Calu3 (cell line): ENCODE measurements at regions not wholly inside any gene's neighbourhood (a gene's known extent, or its start where the extent isn't known, plus 50 kb on each side); places are given as distances from the start of the nearest gene placed in this dataset.

Source experiments
- BruUV-seq: library from RNA; stranded (reverse); fragments of 400-500 nt; replicated peaks from 2 replicates; lab custom pipeline; 2021; lab: Mats Ljungman, UMichigan
- CTCF ChIA-PET: fragments of 300-600 bp; sonication (Branson Sonifier 250); formaldehyde crosslinking; loops from one replicate; lab custom pipeline; 2022; ENCODE audit warnings: antibody characterized with exemption; lab: Charles Lee
- DNase-seq: peaks from one replicate; pipeline ENCODE4 v3.0.0; 2022
- H3K27ac Mint-ChIP-seq: one replicate; pipeline ENCODE4 v1.8.0; 2022; ENCODE audit warnings: mixed read lengths; ENCODE audit not compliant: unreplicated experiment
- H3K27me3 Mint-ChIP-seq: one replicate; pipeline ENCODE4 v1.8.0; 2022; ENCODE audit warnings: mixed read lengths; ENCODE audit not compliant: unreplicated experiment
- H3K36me3 Mint-ChIP-seq: one replicate; pipeline ENCODE4 v1.8.0; 2022; ENCODE audit warnings: mild to moderate bottlenecking, moderate library complexity, mixed read lengths; ENCODE audit not compliant: insufficient read depth, unreplicated experiment
- H3K4me1 Mint-ChIP-seq: one replicate; pipeline ENCODE4 v1.8.0; 2022; ENCODE audit warnings: mild to moderate bottlenecking, low read depth, mixed read lengths; ENCODE audit not compliant: unreplicated experiment
- H3K4me3 Mint-ChIP-seq: one replicate; pipeline ENCODE4 v1.8.0; 2022; ENCODE audit warnings: mild to moderate bottlenecking, low read depth, moderate library complexity, mixed read lengths; ENCODE audit not compliant: unreplicated experiment
- H3K9me3 Mint-ChIP-seq: one replicate; pipeline ENCODE4 v1.8.0; 2022; ENCODE audit warnings: low read depth, mixed read lengths; ENCODE audit not compliant: unreplicated experiment
- CTCF ChIP-seq: fragments of 200-600 bp; IDR thresholded peaks from one replicate; pipeline ENCODE4 v1.8.0; 2022; ENCODE audit warnings: antibody characterized with exemption; ENCODE audit not compliant: unreplicated experiment
- intact Hi-C: fragments of 100-400 bp; cut with micrococcal nuclease; formaldehyde crosslinking; loops from one replicate; pipeline ENCODE4 v1.10.0; 2022; ENCODE audit not compliant: unreplicated experiment

DNA sequence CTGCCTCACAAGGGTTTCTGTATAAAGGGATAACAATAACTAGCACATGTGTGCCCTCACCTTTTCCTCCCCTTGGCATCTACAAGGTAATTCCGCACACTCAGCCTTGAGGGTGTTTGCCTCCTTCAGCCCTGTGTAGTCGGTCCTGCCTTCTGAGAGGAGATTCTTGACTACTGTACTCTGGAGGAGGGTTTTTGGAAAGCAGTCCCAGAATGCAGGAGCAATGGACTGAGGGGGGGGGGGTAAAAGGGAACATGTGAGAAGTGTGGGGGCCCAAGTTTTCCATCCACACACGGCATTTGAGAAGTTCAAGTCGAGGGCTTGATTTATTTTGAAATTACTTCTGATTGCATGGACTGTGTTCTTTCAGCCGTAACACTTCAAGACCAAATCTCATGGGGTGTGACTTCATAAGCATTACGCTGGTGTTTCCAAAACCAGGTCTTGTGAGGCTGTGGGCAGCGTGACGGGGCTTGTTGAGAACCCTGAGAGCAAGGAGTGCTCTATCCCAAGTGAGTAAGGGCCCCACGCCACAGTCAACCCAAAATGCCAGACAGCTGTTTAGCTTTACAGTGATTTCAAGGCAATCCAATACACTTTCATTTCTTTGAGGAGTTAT is 198.7 kb upstream of the MEIS1 start:
- CTCF ChIA-PET = interaction anchor here (0.6 kb wide), 1 partner anchor 31 kb away, joined by 13 read pairs; no protein-coding TSS in a partner anchor
- H3K27ac Mint-ChIP-seq = no peak overlapping the region

GRCh38 chr2:66235428-66235827 is 199.5 kb upstream of the MEIS1 start:
- no peak overlapping the region for H3K4me3 Mint-ChIP-seq
- no peaks in the 10 kb centered on the region for H3K4me1 Mint-ChIP-seq
- peaks cover 23% of the 10 kb centered on the region for H3K27me3 Mint-ChIP-seq
- no TSS peak for BruUV-seq
- CTCF ChIA-PET = interaction anchor here (0.6 kb wide), 1 partner anchor 30 kb away, joined by 13 read pairs; no protein-coding TSS in a partner anchor
- H3K9me3 Mint-ChIP-seq = no peaks in the 10 kb centered on the region
- no peak for DNase-seq
- no peak for TF ChIP-seq CTCF
- intact Hi-C loops = no loop called here
- H3K27ac Mint-ChIP-seq = no peak overlapping the region
- no peaks in the 10 kb centered on the region for H3K36me3 Mint-ChIP-seq

More for the DNA sequence above, 198.7 kb upstream of the MEIS1 start:
- BruUV-seq = no TSS peak
- Mint-ChIP-seq H3K4me3 (no peak overlapping the region), H3K36me3 (no peaks in the 10 kb centered on the region), H3K27me3 (peaks cover 23% of the 10 kb centered on the region), H3K4me1 (peaks cover 7% of the 10 kb centered on the region), H3K9me3 (no peaks in the 10 kb centered on the region)
- no peak for TF ChIP-seq CTCF
- intact Hi-C loops = no loop called here
- no peak for DNase-seq

- H3K27ac Mint-ChIP-seq = no peak overlapping the region
Observed at GRCh38 chr2:66233981-66234380, 200.9 kb upstream of the MEIS1 start.

DNA sequence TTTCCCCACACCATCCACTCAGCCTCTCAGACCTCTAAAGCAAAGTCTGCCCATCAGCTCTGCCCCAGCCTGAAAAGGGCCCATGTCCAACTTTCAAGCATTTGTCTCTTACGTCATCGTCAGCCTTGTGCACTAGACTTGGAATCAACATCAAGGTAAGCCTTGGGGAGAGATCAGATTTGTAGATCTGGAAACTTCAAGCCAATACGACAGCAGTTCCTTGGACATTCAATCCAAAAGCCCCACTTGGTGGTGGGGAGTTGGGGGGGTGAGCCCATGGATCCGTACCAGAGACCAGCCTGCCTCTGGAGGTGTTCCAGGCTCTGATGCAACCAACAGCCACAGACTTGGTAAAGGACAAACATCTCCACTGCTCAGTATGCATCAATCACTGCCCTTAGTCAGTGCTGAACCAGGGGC is 206.8 kb upstream of the MEIS1 start:
- no peak for DNase-seq
- Mint-ChIP-seq H3K27ac (no peak overlapping the region), H3K36me3 (no peaks in the 10 kb centered on the region), H3K9me3 (no peaks in the 10 kb centered on the region), H3K4me3 (no peak overlapping the region), H3K4me1 (no peaks in the 10 kb centered on the region), H3K27me3 (peaks cover 20% of the 10 kb centered on the region)
- CTCF ChIA-PET = no interaction called here
- BruUV-seq = no TSS peak
- intact Hi-C loops = no loop called here
- TF ChIP-seq CTCF = no peak

More at GRCh38 chr2:66233981-66234380, 200.9 kb upstream of the MEIS1 start:
- no peaks in the 10 kb centered on the region for H3K9me3 Mint-ChIP-seq
- H3K27me3 Mint-ChIP-seq = peaks cover 23% of the 10 kb centered on the region
- H3K4me1 Mint-ChIP-seq = no peaks in the 10 kb centered on the region
- DNase-seq = peak; percentile 2
- H3K4me3 Mint-ChIP-seq = no peak overlapping the region
- H3K36me3 Mint-ChIP-seq = no peaks in the 10 kb centered on the region
- BruUV-seq = no TSS peak
- intact Hi-C loops = no loop called here
- CTCF ChIA-PET = no interaction called here
- no peak for TF ChIP-seq CTCF
